ENCODE measurements at regions not wholly inside any gene's neighbourhood (a gene's known extent, or its start where the extent isn't known, plus 50 kb on each side); places are given as distances from the start of the nearest gene placed in this dataset.
"Not testable (repeated sequence)": the region's sequence is repeated elsewhere in the genome, so short reads cannot be mapped to it uniquely, and the experiment has no call there.

- Histone ChIP-seq H3K27me3 (peaks cover 30% of the 10 kb centered on the region), H3K4me1 (peaks cover 9% of the 10 kb centered on the region), H3K9me3 (ENCODE audit: low read depth) (peaks cover 6% of the 10 kb centered on the region), H4K20me1 (ENCODE audit: low read depth) (no peaks in the 10 kb centered on the region), H3K9ac (no peak overlapping the region), H3K79me2 (ENCODE audit: low read depth) (no peaks in the 10 kb centered on the region), H3F3A (ENCODE audit: low read depth) (peaks cover 12% of the 10 kb centered on the region), H3K36me3 (no peaks in the 10 kb centered on the region), H3K4me3 (no peak overlapping the region), H3K4me2 (no peak overlapping the region), H2AFZ (replicated peaks) (no peak overlapping the region), H3K27ac (no peak overlapping the region)
- Mint-ChIP-seq H3K4me3 (no peak overlapping the region), H3K27me3 (ENCODE audit: insufficient read depth, low read depth) (peaks cover 4% of the 10 kb centered on the region), H3K36me3 (no peaks in the 10 kb centered on the region), H3K4me1 (no peaks in the 10 kb centered on the region), H3K9me3 (peaks cover 5% of the 10 kb centered on the region), H3K27ac (no peak overlapping the region)
- DNase-seq (ENCODE audit: low spot score) = no peak
- no peak for TF ChIP-seq CTCF (IDR thresholded peaks at IDR 0.05)
- TF ChIP-seq EZH2 (IDR thresholded peaks at IDR 0.05) = no peak
- TF ChIP-seq EZH2phosphoT487 (IDR thresholded peaks at IDR 0.05) = no peak
Observed at GRCh38 chr5:42984307-42984706, 55.8 kb downstream of the ANXA2R start.

- TF ChIP-seq EZH2 (IDR thresholded peaks at IDR 0.05) = no peak
- no peak for TF ChIP-seq CTCF (IDR thresholded peaks at IDR 0.05)
- TF ChIP-seq EZH2phosphoT487 (IDR thresholded peaks at IDR 0.05) = no peak
- H3K27ac ChIP-seq = peak overlapping the region; percentile 50
- peaks cover 4% of the 10 kb centered on the region for H3K27me3 Mint-ChIP-seq (ENCODE audit: insufficient read depth, low read depth)
- no peak overlapping the region for H3K4me3 Mint-ChIP-seq
- no peak overlapping the region for H3K27ac Mint-ChIP-seq
- H3K9me3 Mint-ChIP-seq = peaks cover 10% of the 10 kb centered on the region
- H2AFZ ChIP-seq (replicated peaks) = no peak overlapping the region
- H3K4me1 Mint-ChIP-seq = no peaks in the 10 kb centered on the region
- H3K9me3 ChIP-seq (ENCODE audit: low read depth) = no peaks in the 10 kb centered on the region
- peaks cover 9% of the 10 kb centered on the region for H3K4me1 ChIP-seq
- DNase-seq (ENCODE audit: low spot score) = peak; percentile 62
- no peaks in the 10 kb centered on the region for H3K79me2 ChIP-seq (ENCODE audit: low read depth)
- H3K9ac ChIP-seq = no peak overlapping the region
- peaks cover 8% of the 10 kb centered on the region for H3K27me3 ChIP-seq
- H3K36me3 Mint-ChIP-seq = no peaks in the 10 kb centered on the region
- no peaks in the 10 kb centered on the region for H4K20me1 ChIP-seq (ENCODE audit: low read depth)
- peak overlapping the region; percentile 28 for H3K4me2 ChIP-seq
- H3K4me3 ChIP-seq = no peak overlapping the region
- no peaks in the 10 kb centered on the region for H3K36me3 ChIP-seq
- H3F3A ChIP-seq (ENCODE audit: low read depth) = peaks cover 12% of the 10 kb centered on the region
Observed at GRCh38 chr5:42982107-42982622, 58.0 kb downstream of the ANXA2R start.

DNA sequence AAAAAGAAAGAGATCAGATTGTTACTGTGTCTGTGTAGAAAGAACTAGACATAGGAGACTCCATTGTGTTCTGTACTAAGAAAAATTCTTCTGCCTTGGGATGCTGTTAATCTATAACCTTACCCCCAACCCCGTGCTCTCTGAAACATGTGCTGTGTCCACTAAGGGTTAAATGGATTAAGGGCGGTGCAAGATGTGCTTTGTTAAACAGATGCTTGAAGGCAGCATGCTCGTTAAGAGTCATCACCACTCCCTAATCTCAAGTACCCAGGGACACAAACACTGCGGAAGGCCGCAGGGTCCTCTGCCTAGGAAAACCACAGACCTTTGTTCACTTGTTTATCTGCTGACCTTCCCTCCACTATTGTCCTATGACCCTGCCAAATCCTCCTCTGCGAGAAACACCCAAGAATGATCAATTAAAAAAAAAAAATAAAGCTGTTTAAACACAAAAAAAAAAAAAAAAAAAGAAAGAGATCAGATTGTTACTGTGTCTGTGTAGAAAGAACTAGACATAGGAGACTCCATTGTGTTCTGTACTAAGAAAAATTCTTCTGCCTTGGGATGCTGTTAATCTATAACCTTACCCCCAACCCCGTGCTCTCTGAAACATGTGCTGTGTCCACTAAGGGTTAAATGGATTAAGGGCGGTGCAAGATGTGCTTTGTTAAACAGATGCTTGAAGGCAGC is 58.6 kb downstream of the ANXA2R start:
- not testable (repeated sequence) for H3K4me2 ChIP-seq; H3K4me3 Mint-ChIP-seq; H3K27me3 Mint-ChIP-seq (ENCODE audit: insufficient read depth, low read depth); H3K9ac ChIP-seq; H2AFZ ChIP-seq (replicated peaks); H3K4me3 ChIP-seq; DNase-seq (ENCODE audit: low spot score); H3K4me1 Mint-ChIP-seq; H3K27me3 ChIP-seq; H3K79me2 ChIP-seq (ENCODE audit: low read depth); H4K20me1 ChIP-seq (ENCODE audit: low read depth); H3K4me1 ChIP-seq; H3K27ac Mint-ChIP-seq; H3K36me3 ChIP-seq; H3K27ac ChIP-seq; H3K9me3 ChIP-seq (ENCODE audit: low read depth); H3K36me3 Mint-ChIP-seq
- peaks cover 10% of the 10 kb centered on the region for H3K9me3 Mint-ChIP-seq
- H3F3A ChIP-seq (ENCODE audit: low read depth) = peaks cover 12% of the 10 kb centered on the region

- not testable (repeated sequence) for H3K79me2 ChIP-seq (ENCODE audit: low read depth); H2AFZ ChIP-seq (replicated peaks); H3K9me3 ChIP-seq (ENCODE audit: low read depth); H3K4me2 ChIP-seq; H3K27ac ChIP-seq; H3K4me1 ChIP-seq; H3K4me3 Mint-ChIP-seq; H3K27me3 ChIP-seq; H3K9ac ChIP-seq; H3K4me3 ChIP-seq; H3K36me3 Mint-ChIP-seq; H3K27ac Mint-ChIP-seq; H4K20me1 ChIP-seq (ENCODE audit: low read depth); H3K27me3 Mint-ChIP-seq (ENCODE audit: insufficient read depth, low read depth); H3K36me3 ChIP-seq; DNase-seq (ENCODE audit: low spot score); H3K4me1 Mint-ChIP-seq
- peaks cover 10% of the 10 kb centered on the region for H3K9me3 Mint-ChIP-seq
- peaks cover 12% of the 10 kb centered on the region for H3F3A ChIP-seq (ENCODE audit: low read depth)
Observed at GRCh38 chr5:42981015-42981414, 59.1 kb downstream of the ANXA2R start.

DNA sequence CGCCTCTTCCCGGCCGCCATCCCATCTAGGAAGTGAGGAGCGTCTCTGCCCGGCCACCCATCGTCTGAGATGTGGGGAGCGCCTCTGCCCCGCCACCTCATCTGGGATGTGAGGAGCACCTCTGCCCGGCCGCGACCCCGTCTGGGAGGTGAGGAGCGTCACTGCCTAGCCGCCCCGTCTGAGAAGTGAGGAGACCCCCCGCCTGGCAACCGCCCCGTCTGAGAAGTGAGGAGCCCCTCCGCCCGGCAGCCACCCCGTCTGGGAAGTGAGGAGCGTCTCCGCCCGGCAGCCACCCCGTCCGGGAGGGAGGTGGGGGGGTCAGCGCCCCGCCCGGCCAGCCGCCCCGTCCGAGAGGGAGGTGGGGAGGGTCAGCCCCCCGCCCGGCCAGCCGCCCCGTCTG is 59.7 kb downstream of the ANXA2R start:
- not testable (repeated sequence) for H3K9me3 ChIP-seq (ENCODE audit: low read depth); H3K27ac ChIP-seq; H3K27me3 Mint-ChIP-seq (ENCODE audit: insufficient read depth, low read depth); H3K4me3 ChIP-seq; H3K36me3 ChIP-seq; H3K36me3 Mint-ChIP-seq; H3K79me2 ChIP-seq (ENCODE audit: low read depth); H3K4me1 Mint-ChIP-seq; H3K4me2 ChIP-seq; H3K27me3 ChIP-seq; H4K20me1 ChIP-seq (ENCODE audit: low read depth); H2AFZ ChIP-seq (replicated peaks); DNase-seq (ENCODE audit: low spot score); H3K4me1 ChIP-seq; H3K9ac ChIP-seq; H3K4me3 Mint-ChIP-seq; H3K27ac Mint-ChIP-seq
- peaks cover 10% of the 10 kb centered on the region for H3K9me3 Mint-ChIP-seq
- H3F3A ChIP-seq (ENCODE audit: low read depth) = peaks cover 12% of the 10 kb centered on the region

DNA sequence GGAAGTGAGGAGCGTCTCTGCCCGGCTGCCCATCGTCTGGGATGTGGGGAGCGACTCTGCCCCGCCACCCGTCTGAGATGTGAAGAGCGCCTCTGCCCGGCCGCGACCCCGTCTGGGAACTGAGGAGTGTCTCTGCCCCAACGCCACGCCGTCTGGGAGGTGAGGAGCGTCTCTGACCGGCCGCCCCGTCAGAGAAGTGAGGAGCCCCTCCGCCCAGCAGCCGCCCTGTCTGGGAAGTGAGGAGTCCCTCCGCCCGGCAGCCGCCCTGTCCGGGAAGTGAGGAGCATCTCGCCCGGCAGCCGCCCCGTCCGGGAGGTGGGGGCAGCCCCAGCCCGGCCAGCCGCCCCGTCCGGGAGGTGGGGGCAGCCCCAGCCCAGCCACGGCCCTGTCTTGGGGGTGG is 60.9 kb downstream of the ANXA2R start:
- H3K27ac Mint-ChIP-seq; H3K79me2 ChIP-seq (ENCODE audit: low read depth); H3K27ac ChIP-seq; H3K4me3 Mint-ChIP-seq; H3K4me1 Mint-ChIP-seq; H3K27me3 Mint-ChIP-seq (ENCODE audit: insufficient read depth, low read depth); H3K9ac ChIP-seq; H3K36me3 ChIP-seq; DNase-seq (ENCODE audit: low spot score); H3K27me3 ChIP-seq; H3K9me3 ChIP-seq (ENCODE audit: low read depth); H3K36me3 Mint-ChIP-seq; H3K4me2 ChIP-seq; H4K20me1 ChIP-seq (ENCODE audit: low read depth); H3K4me3 ChIP-seq; H2AFZ ChIP-seq (replicated peaks); H3K4me1 ChIP-seq: not testable (repeated sequence)
- peaks cover 12% of the 10 kb centered on the region for H3F3A ChIP-seq (ENCODE audit: low read depth)
- peaks cover 10% of the 10 kb centered on the region for H3K9me3 Mint-ChIP-seq
